ENCODE measurements at regions not wholly inside any gene's neighbourhood (a gene's known extent, or its start where the extent isn't known, plus 50 kb on each side); places are given as distances from the start of the nearest gene placed in this dataset.

GRCh38 chr11:113623114-113623513 lies 83.0 kb downstream of the TMPRSS5 start:
- TF ChIP-seq CEBPB (IDR thresholded peaks at IDR 0.05; ENCODE audit: low read depth) (no peak), EGR1 (IDR thresholded peaks at IDR 0.05; ENCODE audit: low read depth) (no peak), SIN3A (IDR thresholded peaks at IDR 0.05; ENCODE audit: low read depth) (no peak), ZFX (IDR thresholded peaks at IDR 0.05) (no peak), POLR2A (IDR thresholded peaks at IDR 0.05; ENCODE audit: borderline replicate concordance, extremely low read depth, insufficient read depth, insufficient read length) (no peak), REST (IDR thresholded peaks at IDR 0.05; ENCODE audit: low read depth) (no peak), ZNF274 (IDR thresholded peaks at IDR 0.05; ENCODE audit: low read depth, low read length) (no peak), SP1 (IDR thresholded peaks at IDR 0.05; ENCODE audit: low read depth) (no peak), ATF3 (IDR thresholded peaks at IDR 0.05) (no peak), EZH2phosphoT487 (IDR thresholded peaks at IDR 0.05; ENCODE audit: borderline replicate concordance) (no peak)
- TF ChIP-seq, protein P1, sequence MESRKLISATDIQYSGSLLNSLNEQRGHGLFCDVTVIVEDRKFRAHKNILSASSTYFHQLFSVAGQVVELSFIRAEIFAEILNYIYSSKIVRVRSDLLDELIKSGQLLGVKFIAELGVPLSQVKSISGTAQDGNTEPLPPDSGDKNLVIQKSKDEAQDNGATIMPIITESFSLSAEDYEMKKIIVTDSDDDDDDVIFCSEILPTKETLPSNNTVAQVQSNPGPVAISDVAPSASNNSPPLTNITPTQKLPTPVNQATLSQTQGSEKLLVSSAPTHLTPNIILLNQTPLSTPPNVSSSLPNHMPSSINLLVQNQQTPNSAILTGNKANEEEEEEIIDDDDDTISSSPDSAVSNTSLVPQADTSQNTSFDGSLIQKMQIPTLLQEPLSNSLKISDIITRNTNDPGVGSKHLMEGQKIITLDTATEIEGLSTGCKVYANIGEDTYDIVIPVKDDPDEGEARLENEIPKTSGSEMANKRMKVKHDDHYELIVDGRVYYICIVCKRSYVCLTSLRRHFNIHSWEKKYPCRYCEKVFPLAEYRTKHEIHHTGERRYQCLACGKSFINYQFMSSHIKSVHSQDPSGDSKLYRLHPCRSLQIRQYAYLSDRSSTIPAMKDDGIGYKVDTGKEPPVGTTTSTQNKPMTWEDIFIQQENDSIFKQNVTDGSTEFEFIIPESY (IDR thresholded peaks at IDR 0.05; ENCODE audit: extremely low read depth, insufficient replicate concordance, low read length), result no peak

More at GRCh38 chr11:113623114-113623513, 83.0 kb downstream of the TMPRSS5 start:
- Histone ChIP-seq H3K4me3 (replicated peaks in 1 of 2; ENCODE audit: low read depth in 1 of 2, low read length in 2 of 2) (no peak overlapping the region), H3K36me3 (ENCODE audit: control insufficient read depth in 1 of 2, insufficient read depth in 2 of 2, low read length in 2 of 2) (no peaks in the 10 kb centered on the region), H3K4me1 (ENCODE audit: control insufficient read depth in 1 of 2, insufficient read depth in 2 of 2, low read length in 2 of 2) (no peaks in the 10 kb centered on the region), H2AFZ (ENCODE audit: low read depth, low read length, poor library complexity, severe bottlenecking) (no peak overlapping the region), H3K4me2 (ENCODE audit: low read length) (no peak overlapping the region), H3K9ac (ENCODE audit: low read length) (no peak overlapping the region), H4K20me1 (ENCODE audit: insufficient read depth) (no peaks in the 10 kb centered on the region), H3K9me2 (ENCODE audit: insufficient read depth) (no peaks in the 10 kb centered on the region), H3K27ac (ENCODE audit: low read depth, low read length) (no peak overlapping the region), H3K27me3 (ENCODE audit: insufficient read depth, low read length) (no peaks in the 10 kb centered on the region), H3K9me3 (ENCODE audit: control insufficient read depth in 1 of 2, insufficient read depth in 1 of 2, low read depth in 1 of 2, low read length in 2 of 2) (no peaks in the 10 kb centered on the region), H3K79me2 (ENCODE audit: insufficient read depth, low read length) (no peaks in the 10 kb centered on the region)
- ChIA-PET RAD21 (ENCODE audit: low non-redundant PET in 1 of 2, low total read pairs in 2 of 2, uncharacterized antibody in 2 of 2, unreplicated experiment in 2 of 2) (no interaction called here), CTCF (no interaction called here), POLR2A (no interaction called here)
- DNase-seq (ENCODE audit: low read depth, low spot score) (no peak), ATAC-seq (no peak)
- no TSS peak for BruUV-seq (replicated peaks)
- intact Hi-C loops (cut with micrococcal nuclease), result no loop called here

Measured in HCT116 (cell line).